GM06990 (cell line): ENCODE measurements at regions not wholly inside any gene's neighbourhood (a gene's known extent, or its start where the extent isn't known, plus 50 kb on each side); places are given as distances from the start of the nearest gene placed in this dataset.

Experiments used
- DNase-seq: peaks from one replicate; pipeline ENCODE4 v3.0.0-alpha.2; 2011; ENCODE audit not compliant: insufficient read length; ENCODE audit errors: extremely low read depth
- H3K27me3 ChIP-seq: replicated peaks from 2 replicates; pipeline ENCODE4 v1.6.0; 2011; ENCODE audit warnings: low read length; ENCODE audit not compliant: control insufficient read depth, insufficient read depth
- H3K36me3 ChIP-seq: 2 replicates; pipeline ENCODE4 v1.5.1; 2011; ENCODE audit warnings: low read length; ENCODE audit not compliant: control insufficient read depth, insufficient read depth
- H3K4me3 ChIP-seq: replicated peaks from 2 replicates; pipeline ENCODE4 v1.5.1; 2011; ENCODE audit warnings: low read depth, mild to moderate bottlenecking, control low read depth, low read length
- TF ChIP-seq, protein P1 (sequence below): IDR thresholded peaks from 2 replicates; pipeline ENCODE4 v1.5.1; 2011; ENCODE audit warnings: low read length, control low read depth, mild to moderate bottlenecking, inconsistent platforms; ENCODE audit not compliant: insufficient read depth, poor library complexity, severe bottlenecking

DNA sequence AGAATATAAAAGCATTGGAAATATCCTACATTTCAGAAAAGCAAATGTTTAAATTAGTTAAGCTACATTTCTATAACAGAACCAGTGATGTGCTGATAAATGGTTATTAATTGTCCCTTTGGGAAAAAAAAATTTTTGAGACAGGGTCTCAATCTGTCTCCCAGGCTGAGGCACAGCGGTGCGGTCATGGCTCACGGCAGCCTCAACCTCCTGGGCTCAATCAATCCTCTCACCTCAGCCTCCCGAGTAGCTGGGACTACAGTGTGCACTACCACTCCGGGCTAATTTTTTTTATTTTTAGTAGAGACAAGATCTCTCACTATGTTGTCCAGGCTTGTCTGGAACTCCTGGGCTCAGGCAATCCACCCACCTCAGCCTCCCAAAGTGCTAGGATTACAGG, 194.8 kb upstream of the SALL3 start:
- no peaks in the 10 kb centered on the region for H3K36me3 ChIP-seq
- TF ChIP-seq, protein P1, sequence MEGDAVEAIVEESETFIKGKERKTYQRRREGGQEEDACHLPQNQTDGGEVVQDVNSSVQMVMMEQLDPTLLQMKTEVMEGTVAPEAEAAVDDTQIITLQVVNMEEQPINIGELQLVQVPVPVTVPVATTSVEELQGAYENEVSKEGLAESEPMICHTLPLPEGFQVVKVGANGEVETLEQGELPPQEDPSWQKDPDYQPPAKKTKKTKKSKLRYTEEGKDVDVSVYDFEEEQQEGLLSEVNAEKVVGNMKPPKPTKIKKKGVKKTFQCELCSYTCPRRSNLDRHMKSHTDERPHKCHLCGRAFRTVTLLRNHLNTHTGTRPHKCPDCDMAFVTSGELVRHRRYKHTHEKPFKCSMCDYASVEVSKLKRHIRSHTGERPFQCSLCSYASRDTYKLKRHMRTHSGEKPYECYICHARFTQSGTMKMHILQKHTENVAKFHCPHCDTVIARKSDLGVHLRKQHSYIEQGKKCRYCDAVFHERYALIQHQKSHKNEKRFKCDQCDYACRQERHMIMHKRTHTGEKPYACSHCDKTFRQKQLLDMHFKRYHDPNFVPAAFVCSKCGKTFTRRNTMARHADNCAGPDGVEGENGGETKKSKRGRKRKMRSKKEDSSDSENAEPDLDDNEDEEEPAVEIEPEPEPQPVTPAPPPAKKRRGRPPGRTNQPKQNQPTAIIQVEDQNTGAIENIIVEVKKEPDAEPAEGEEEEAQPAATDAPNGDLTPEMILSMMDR: no peak
- no peaks in the 10 kb centered on the region for H3K27me3 ChIP-seq
- DNase-seq: no peak
- no peak overlapping the region for H3K4me3 ChIP-seq

DNA sequence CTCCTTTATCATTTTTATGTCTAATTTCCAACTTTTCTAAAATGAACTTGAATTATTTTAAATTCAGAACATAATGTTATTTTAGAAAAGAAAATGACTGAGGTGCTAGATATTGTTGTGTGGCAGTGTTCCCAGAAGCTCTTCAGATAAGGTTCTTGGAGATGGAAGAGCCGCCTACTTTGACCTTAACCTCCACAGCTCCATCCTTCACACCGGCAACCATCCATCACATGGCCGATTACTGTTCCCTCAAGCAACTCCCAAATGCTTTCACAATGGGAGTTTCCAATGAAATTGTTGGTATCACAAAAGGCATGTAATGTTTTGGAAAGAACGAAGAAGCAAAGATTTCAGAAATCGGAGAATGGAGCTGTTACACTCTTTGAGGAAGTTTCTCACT, 193.9 kb upstream of the SALL3 start:
- Histone ChIP-seq H3K36me3 (no peaks in the 10 kb centered on the region), H3K4me3 (no peak overlapping the region), H3K27me3 (no peaks in the 10 kb centered on the region)
- DNase-seq: no peak
- TF ChIP-seq, protein P1: no peak

DNA sequence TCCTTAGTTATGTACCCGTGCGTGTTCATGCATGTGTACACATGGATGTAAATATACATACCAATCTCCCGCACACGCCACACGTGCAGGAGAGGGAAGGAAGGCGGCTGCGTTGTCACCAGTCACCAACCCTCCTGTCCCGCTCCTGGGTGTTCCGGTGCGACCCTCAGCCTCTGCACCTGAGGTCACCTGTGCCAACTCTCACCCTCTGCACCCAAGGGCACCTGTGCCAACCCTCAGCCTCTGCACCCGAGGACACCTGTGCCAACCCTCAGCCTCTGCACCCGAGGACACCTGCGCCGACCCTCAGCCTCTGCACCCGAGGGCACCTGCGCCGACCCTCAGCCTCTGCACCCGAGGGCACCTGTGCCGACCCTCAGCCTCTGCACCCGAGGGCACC, 192.8 kb upstream of the SALL3 start:
- Histone ChIP-seq H3K27me3 (no peaks in the 10 kb centered on the region), H3K36me3 (no peaks in the 10 kb centered on the region), H3K4me3 (no peak overlapping the region)
- TF ChIP-seq, protein P1: no peak
- DNase-seq: no peak

GRCh38 chr18:78787751-78788150, 191.9 kb upstream of the SALL3 start:
- no peak overlapping the region for H3K4me3 ChIP-seq
- no peaks in the 10 kb centered on the region for H3K36me3 ChIP-seq
- H3K27me3 ChIP-seq: no peaks in the 10 kb centered on the region
- TF ChIP-seq, protein P1: no peak
- no peak for DNase-seq

- no peak for DNase-seq
- no peaks in the 10 kb centered on the region for H3K27me3 ChIP-seq
- no peaks in the 10 kb centered on the region for H3K36me3 ChIP-seq
- TF ChIP-seq, protein P1: no peak
- H3K4me3 ChIP-seq: no peak overlapping the region
Measured at GRCh38 chr18:78788161-78788560, 191.5 kb upstream of the SALL3 start.

DNA sequence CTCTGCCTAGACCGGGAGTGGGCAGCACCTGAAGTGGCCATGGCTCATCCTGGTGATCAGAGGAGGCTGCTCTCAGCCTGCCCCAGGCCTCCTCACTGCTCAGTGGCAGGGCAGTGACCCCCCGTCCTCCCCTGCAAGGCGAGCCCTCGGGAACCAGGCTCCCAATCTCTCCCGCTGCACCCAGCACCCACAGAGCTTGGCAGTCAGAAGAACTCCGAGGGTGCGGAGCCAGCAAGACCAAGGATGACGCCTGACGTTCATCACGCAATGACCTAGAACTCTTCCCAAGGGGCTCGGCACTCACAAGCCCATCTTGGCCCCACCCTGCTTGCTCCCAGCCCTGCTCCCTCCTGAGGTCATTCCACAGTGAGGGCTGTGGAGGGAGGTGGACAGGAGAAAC, 189.8 kb upstream of the SALL3 start:
- Histone ChIP-seq H3K36me3 (no peaks in the 10 kb centered on the region), H3K27me3 (no peaks in the 10 kb centered on the region), H3K4me3 (no peak overlapping the region)
- TF ChIP-seq, protein P1: no peak
- no peak for DNase-seq
